Heart right ventricle (tissue), 16 donors: ENCODE measurements at regions not wholly inside any gene's neighbourhood (a gene's known extent, or its start where the extent isn't known, plus 50 kb on each side); places are given as distances from the start of the nearest gene placed in this dataset.
"Not testable (repeated sequence)": the region's sequence is repeated elsewhere in the genome, so short reads cannot be mapped to it uniquely, and the experiment has no call there.

Experiments
- ATAC-seq, 8 donors: fragments of 200-7000 bp; cut with Tn5 transposase; one replicate each; pipeline ENCODE4 v1.9.1; 2020; ENCODE audit warnings: mild to moderate bottlenecking in 8 of 8, moderate library complexity in 8 of 8, moderate number of reproducible peaks in 1 of 8
- DNase-seq, 2 donors: peaks; one replicate each; pipeline ENCODE4 v3.0.0-alpha.2; 2020
- H3K27ac ChIP-seq, 10 donors: fragments of 200-600 bp; sonication (generic) in 2 of 10; one replicate each; pipeline versions ENCODE4 v1.5.0 to v1.8.0; 2020 to 2022; ENCODE audit warnings: mild to moderate bottlenecking in 3 of 10
- H3K27me3 ChIP-seq, 7 donors: fragments of 200-600 bp; one replicate each; pipeline ENCODE4 v1.8.0; 2021 to 2022; ENCODE audit warnings: mild to moderate bottlenecking in 2 of 7
- H3K36me3 ChIP-seq, 9 donors: fragments of 200-600 bp; sonication (generic) in 1 of 9; one replicate each; pipeline versions ENCODE4 v1.5.0 to v1.8.0; 2020 to 2022; ENCODE audit warnings: mild to moderate bottlenecking in 2 of 9
- H3K4me1 ChIP-seq, 9 donors: fragments of 200-600 bp; sonication (generic) in 1 of 9; one replicate each; pipeline versions ENCODE4 v1.5.0 to v1.8.0; 2020 to 2022; ENCODE audit warnings: mild to moderate bottlenecking in 4 of 9
- H3K4me3 ChIP-seq, 10 donors: fragments of 200-600 bp; sonication (generic) in 2 of 10; one replicate each; pipeline versions ENCODE4 v1.5.0 to v1.8.0; 2020 to 2022; ENCODE audit warnings: mild to moderate bottlenecking in 7 of 10, moderate library complexity in 2 of 10
- H3K9me3 ChIP-seq, 11 donors: fragments of 200-600 bp in 10 of 11; sonication (generic) in 2 of 11; one replicate each; pipeline versions ENCODE4 v1.5.0 to v1.8.0; 2013 to 2022; ENCODE audit warnings: mild to moderate bottlenecking in 2 of 11, control low read depth in 1 of 11, moderate library complexity in 1 of 11
- CTCF ChIP-seq, 9 donors: fragments of 200-600 bp; sonication (generic) in 2 of 9; IDR thresholded peaks; one replicate each; pipeline versions ENCODE4 v1.5.0 to v1.8.0; 2021 to 2022; ENCODE audit warnings: antibody characterized with exemption in 9 of 9, mild to moderate bottlenecking in 5 of 9, moderate library complexity in 1 of 9
- WGBS, 2 donors: extraction: QIAGEN DNeasy Blood & Tissue Kit; methylation state at CpG; one replicate each; pipeline ENCODE4 v1.1.7; 2013; ENCODE audit warnings: inconsistent platforms in 1 of 2; 5-methylcytosine and 5-hydroxymethylcytosine counted together
- intact Hi-C, 10 donors: fragments of 100-400 bp; cut with DNase I; formaldehyde crosslinking; loops; one replicate each; pipeline versions ENCODE4 v1.11.1 to v1.14.2; 2022
- donor health status: Arrhythmogenic right ventricular cardiomyopathy.
- donor health status: ischemic (EF 13 %, LVEDD 7.1; RV severe dilation, severe dysfunction).
- donor health status: healthy with polysubstance abuse.
- donor health status: DM: no; HTN: yes; CAD: no.
- donor health status: DM: no; HTN: no; CAD: no.
- donor health status: ischemic (EF 25% LVEDD 6.9; RV normal size, moderate dysfunction).
- donor health status: ischemic (EF 25% LVEDD 5.7; RV mildly dilated, moderate dysfunction).
- donor health status: healthy.
- donor health status: DM: yes; HTN: yes; CAD: no.
- donor health status: Ischemic cardiomyopathy.
- donor health status: ischemic (EF 35%, LVEDD 5.7; RV mildly dilated, moderate dysfunction).
- donor health status: nonischemic (EF 11% LVEDD 7.7; RV severe dilation, severe dysfunction).
- donor health status: DM: yes; HTN: yes; CAD: no.
- donor health status: PGD.
- donor health status: ischemic (EF 29% LVEDD 5.4; RV normal size, mild dysfunction).
- donor health status: nonischemic (EF 23%, LVEDD 6.1; RV moderate dilation, normal function).

- no peak for TF ChIP-seq CTCF (IDR thresholded peaks at IDR 0.05)
- H3K27me3 ChIP-seq: peaks cover 0 to under 1% (median 0%) of the 10 kb centered on the region in 7 donors
- WGBS, 2 donors: 62 to 68% methylated on average over 11 of the region's 11 CpGs
- intact Hi-C loops: no loop called here
- H3K9me3 ChIP-seq: no peaks in the 10 kb centered on the region
- H3K36me3 ChIP-seq: no peaks in the 10 kb centered on the region
- peak in 5 of 8 donors; percentile 41 to 76 (median 57) for ATAC-seq
- no peak overlapping the region for H3K27ac ChIP-seq
- H3K4me1 ChIP-seq: peaks cover 6 to 53% (median 20%) of the 10 kb centered on the region in 9 donors
- DNase-seq: peak in 1 of 2 donors; percentile 48
- H3K4me3 ChIP-seq: no peak overlapping the region
Measured at GRCh38 chr20:17863577-17864292, 104.9 kb downstream of the SNX5 start.

GRCh38 chr20:17863209-17863576, 105.4 kb downstream of the SNX5 start:
- H3K9me3 ChIP-seq: no peaks in the 10 kb centered on the region
- H3K27ac ChIP-seq: no peak overlapping the region
- no peaks in the 10 kb centered on the region for H3K36me3 ChIP-seq
- no peak for TF ChIP-seq CTCF (IDR thresholded peaks at IDR 0.05)
- intact Hi-C loops: no loop called here
- WGBS, 2 donors: 85 to 88% methylated on average over 4 of the region's 4 CpGs
- no peaks in the 10 kb centered on the region for H3K27me3 ChIP-seq
- H3K4me1 ChIP-seq: peaks cover 6 to 53% (median 19%) of the 10 kb centered on the region in 9 donors
- no peak overlapping the region for H3K4me3 ChIP-seq
- ATAC-seq: no peak
- DNase-seq: no peak

- no peak for TF ChIP-seq CTCF (IDR thresholded peaks at IDR 0.05)
- H3K9me3 ChIP-seq: no peaks in the 10 kb centered on the region
- ATAC-seq: no peak
- intact Hi-C loops: no loop called here
- H3K27ac ChIP-seq: no peak overlapping the region
- WGBS, 2 donors: 89% methylated on average over 1 of the region's 1 CpG
- no peak overlapping the region for H3K4me3 ChIP-seq
- H3K27me3 ChIP-seq: no peaks in the 10 kb centered on the region
- peaks cover 6 to 45% (median 17%) of the 10 kb centered on the region in 9 donors for H3K4me1 ChIP-seq
- H3K36me3 ChIP-seq: no peaks in the 10 kb centered on the region
- no peak for DNase-seq
Measured at GRCh38 chr20:17862171-17862570, 106.4 kb downstream of the SNX5 start.

GRCh38 chr20:17861620-17862019, 107.0 kb downstream of the SNX5 start:
- ATAC-seq, H3K9me3 ChIP-seq, H3K36me3 ChIP-seq, H3K27me3 ChIP-seq, intact Hi-C loops, H3K27ac ChIP-seq, DNase-seq, H3K4me3 ChIP-seq: not testable (repeated sequence)
- H3K4me1 ChIP-seq: peaks cover 6 to 40% (median 17%) of the 10 kb centered on the region in 9 donors
- 96 to 97% methylated on average over 9 of the region's 9 CpGs for WGBS, 2 donors
